Neural cell (in vitro differentiated cells): ENCODE measurements at regions not wholly inside any gene's neighbourhood (a gene's known extent, or its start where the extent isn't known, plus 50 kb on each side); places are given as distances from the start of the nearest gene placed in this dataset.

Experiments used
- EP300 ChIP-seq: fragments of 450-650 bp; conservative IDR thresholded peaks from 2 replicates; pipeline ENCODE4 v1.6.1; 2014; ENCODE audit warnings: antibody characterized with exemption, mild to moderate bottlenecking, moderate library complexity; ENCODE audit not compliant: poor library complexity, severe bottlenecking
- POLR2AphosphoS5 ChIP-seq: IDR thresholded peaks from 2 replicates; pipeline ENCODE4 v1.6.1; 2012
- TF ChIP-seq, protein P1 (sequence below): fragments of 450-650 bp; IDR thresholded peaks from 2 replicates; pipeline ENCODE4 v1.5.1; 2014; ENCODE audit warnings: antibody characterized with exemption, mild to moderate bottlenecking, moderate library complexity; ENCODE audit not compliant: poor library complexity, severe bottlenecking

DNA sequence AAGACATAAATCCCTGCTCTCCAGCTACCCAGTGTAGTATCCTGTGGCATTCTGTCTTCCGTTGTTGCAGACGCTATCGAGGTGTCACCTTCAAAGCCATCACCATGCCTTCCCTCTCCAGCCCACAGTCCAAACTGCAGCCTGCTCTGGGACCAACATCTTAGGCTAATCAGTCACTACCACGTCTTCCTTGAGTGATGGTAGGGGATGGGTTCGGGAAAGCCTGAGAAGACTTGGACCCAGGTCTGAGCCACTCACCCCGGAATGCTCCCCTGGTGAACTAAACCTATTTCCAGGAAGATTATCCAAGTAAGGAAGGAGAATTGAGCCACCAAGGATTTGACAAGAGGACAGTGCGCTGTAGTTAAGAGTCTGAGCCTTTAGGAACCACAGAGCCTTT, 52.9 kb upstream of the IRX1 start:
- TF ChIP-seq, protein P1, sequence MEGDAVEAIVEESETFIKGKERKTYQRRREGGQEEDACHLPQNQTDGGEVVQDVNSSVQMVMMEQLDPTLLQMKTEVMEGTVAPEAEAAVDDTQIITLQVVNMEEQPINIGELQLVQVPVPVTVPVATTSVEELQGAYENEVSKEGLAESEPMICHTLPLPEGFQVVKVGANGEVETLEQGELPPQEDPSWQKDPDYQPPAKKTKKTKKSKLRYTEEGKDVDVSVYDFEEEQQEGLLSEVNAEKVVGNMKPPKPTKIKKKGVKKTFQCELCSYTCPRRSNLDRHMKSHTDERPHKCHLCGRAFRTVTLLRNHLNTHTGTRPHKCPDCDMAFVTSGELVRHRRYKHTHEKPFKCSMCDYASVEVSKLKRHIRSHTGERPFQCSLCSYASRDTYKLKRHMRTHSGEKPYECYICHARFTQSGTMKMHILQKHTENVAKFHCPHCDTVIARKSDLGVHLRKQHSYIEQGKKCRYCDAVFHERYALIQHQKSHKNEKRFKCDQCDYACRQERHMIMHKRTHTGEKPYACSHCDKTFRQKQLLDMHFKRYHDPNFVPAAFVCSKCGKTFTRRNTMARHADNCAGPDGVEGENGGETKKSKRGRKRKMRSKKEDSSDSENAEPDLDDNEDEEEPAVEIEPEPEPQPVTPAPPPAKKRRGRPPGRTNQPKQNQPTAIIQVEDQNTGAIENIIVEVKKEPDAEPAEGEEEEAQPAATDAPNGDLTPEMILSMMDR: no peak
- no peak for TF ChIP-seq POLR2AphosphoS5
- no peak for TF ChIP-seq EP300
